Sigmoid colon (tissue), 4 donors: ENCODE measurements at regions not wholly inside any gene's neighbourhood (a gene's known extent, or its start where the extent isn't known, plus 50 kb on each side); places are given as distances from the start of the nearest gene placed in this dataset.

ENCODE experiments used
- EP300 ChIP-seq, 4 donors: sonication (generic); formaldehyde crosslinking; IDR thresholded peaks; one replicate each; pipeline ENCODE4 v1.6.1; 2017; ENCODE audit warnings: antibody characterized with exemption in 4 of 4
- POLR2A ChIP-seq, 2 donors: fragments of 450-650 bp; IDR thresholded peaks; one replicate each; pipeline ENCODE4 v1.6.1; 2016; ENCODE audit warnings: antibody characterized with exemption in 2 of 2, mild to moderate bottlenecking in 2 of 2, moderate library complexity in 2 of 2
- POLR2AphosphoS5 ChIP-seq, 4 donors: sonication (generic); formaldehyde crosslinking; IDR thresholded peaks; one replicate each; pipeline ENCODE4 v1.6.1; 2017; ENCODE audit warnings: antibody characterized with exemption in 4 of 4
- TF ChIP-seq, protein P1 (sequence below), 4 experiments: fragments of 450-650 bp in 3 of 4; fragments of 200-600 bp in 1 of 4; IDR thresholded peaks; one replicate each; pipeline ENCODE4 v1.5.1; 2016 to 2019; ENCODE audit warnings: antibody characterized with exemption in 4 of 4, mild to moderate bottlenecking in 3 of 4, moderate library complexity in 2 of 4

- no peak for TF ChIP-seq POLR2AphosphoS5 (IDR thresholded peaks at IDR 0.05)
- TF ChIP-seq POLR2A (IDR thresholded peaks at IDR 0.05) = no peak
- TF ChIP-seq, protein P1, sequence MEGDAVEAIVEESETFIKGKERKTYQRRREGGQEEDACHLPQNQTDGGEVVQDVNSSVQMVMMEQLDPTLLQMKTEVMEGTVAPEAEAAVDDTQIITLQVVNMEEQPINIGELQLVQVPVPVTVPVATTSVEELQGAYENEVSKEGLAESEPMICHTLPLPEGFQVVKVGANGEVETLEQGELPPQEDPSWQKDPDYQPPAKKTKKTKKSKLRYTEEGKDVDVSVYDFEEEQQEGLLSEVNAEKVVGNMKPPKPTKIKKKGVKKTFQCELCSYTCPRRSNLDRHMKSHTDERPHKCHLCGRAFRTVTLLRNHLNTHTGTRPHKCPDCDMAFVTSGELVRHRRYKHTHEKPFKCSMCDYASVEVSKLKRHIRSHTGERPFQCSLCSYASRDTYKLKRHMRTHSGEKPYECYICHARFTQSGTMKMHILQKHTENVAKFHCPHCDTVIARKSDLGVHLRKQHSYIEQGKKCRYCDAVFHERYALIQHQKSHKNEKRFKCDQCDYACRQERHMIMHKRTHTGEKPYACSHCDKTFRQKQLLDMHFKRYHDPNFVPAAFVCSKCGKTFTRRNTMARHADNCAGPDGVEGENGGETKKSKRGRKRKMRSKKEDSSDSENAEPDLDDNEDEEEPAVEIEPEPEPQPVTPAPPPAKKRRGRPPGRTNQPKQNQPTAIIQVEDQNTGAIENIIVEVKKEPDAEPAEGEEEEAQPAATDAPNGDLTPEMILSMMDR (IDR thresholded peaks at IDR 0.05) = no peak
- TF ChIP-seq EP300 (IDR thresholded peaks at IDR 0.05) = no peak
These were observed 189.8 kb downstream of the INSIG2 start for GRCh38 chr2:118278046-118278445.
